Left lung (tissue), 4 donors: ENCODE measurements at regions not wholly inside any gene's neighbourhood (a gene's known extent, or its start where the extent isn't known, plus 50 kb on each side); places are given as distances from the start of the nearest gene placed in this dataset.
A peak's percentile ranks its signal among the peaks of the same experiment; 100 is the strongest.

ENCODE experiments used
- ATAC-seq: fragments of 200-7000 bp; cut with Tn5 transposase; one replicate; pipeline ENCODE4 v1.9.1; 2020; ENCODE audit warnings: moderate library complexity
- DNase-seq, 4 donors: peaks; one replicate each; pipeline ENCODE4 v3.0.0-alpha.2; 2013 to 2020
- H3K27ac ChIP-seq, 2 donors: fragments of 200-600 bp; sonication (generic) in 1 of 2; one replicate each; pipeline versions ENCODE4 v1.5.0 to v1.8.0; 2020 to 2021
- H3K27me3 ChIP-seq, 2 donors: fragments of 200-600 bp; sonication (generic) in 1 of 2; one replicate each; pipeline versions ENCODE4 v1.5.0 to v1.8.0; 2020 to 2021
- H3K36me3 ChIP-seq, 2 donors: fragments of 200-600 bp; sonication (generic) in 1 of 2; one replicate each; pipeline versions ENCODE4 v1.5.0 to v1.8.0; 2020 to 2021
- H3K4me1 ChIP-seq, 2 donors: fragments of 200-600 bp; one replicate each; pipeline ENCODE4 v1.8.0; 2021
- H3K4me3 ChIP-seq, 2 donors: fragments of 200-600 bp; sonication (generic) in 1 of 2; one replicate each; pipeline versions ENCODE4 v1.5.0 to v1.8.0; 2020 to 2021; ENCODE audit warnings: mild to moderate bottlenecking in 1 of 2
- H3K9me3 ChIP-seq, 2 donors: fragments of 200-600 bp; sonication (generic) in 1 of 2; one replicate each; pipeline versions ENCODE4 v1.5.0 to v1.8.0; 2020 to 2021
- intact Hi-C, 2 donors: fragments of 100-400 bp; cut with DNase I; formaldehyde crosslinking; loops; one replicate each; pipeline versions ENCODE4 v1.11.2 to v1.14.2; 2022
- TF ChIP-seq, protein P1 (sequence below), 2 donors: fragments of 200-600 bp; sonication (generic) in 1 of 2; IDR thresholded peaks; one replicate each; pipeline versions ENCODE4 v1.5.0 to v1.8.0; 2021; ENCODE audit warnings: antibody characterized with exemption in 2 of 2
- donor health status: DM: no; HTN: yes; CAD: no.
- donor health status: DM: no; HTN: no; CAD: no.

- H3K36me3 ChIP-seq, result no peaks in the 10 kb centered on the region
- no peaks in the 10 kb centered on the region for H3K27me3 ChIP-seq
- TF ChIP-seq, protein P1, sequence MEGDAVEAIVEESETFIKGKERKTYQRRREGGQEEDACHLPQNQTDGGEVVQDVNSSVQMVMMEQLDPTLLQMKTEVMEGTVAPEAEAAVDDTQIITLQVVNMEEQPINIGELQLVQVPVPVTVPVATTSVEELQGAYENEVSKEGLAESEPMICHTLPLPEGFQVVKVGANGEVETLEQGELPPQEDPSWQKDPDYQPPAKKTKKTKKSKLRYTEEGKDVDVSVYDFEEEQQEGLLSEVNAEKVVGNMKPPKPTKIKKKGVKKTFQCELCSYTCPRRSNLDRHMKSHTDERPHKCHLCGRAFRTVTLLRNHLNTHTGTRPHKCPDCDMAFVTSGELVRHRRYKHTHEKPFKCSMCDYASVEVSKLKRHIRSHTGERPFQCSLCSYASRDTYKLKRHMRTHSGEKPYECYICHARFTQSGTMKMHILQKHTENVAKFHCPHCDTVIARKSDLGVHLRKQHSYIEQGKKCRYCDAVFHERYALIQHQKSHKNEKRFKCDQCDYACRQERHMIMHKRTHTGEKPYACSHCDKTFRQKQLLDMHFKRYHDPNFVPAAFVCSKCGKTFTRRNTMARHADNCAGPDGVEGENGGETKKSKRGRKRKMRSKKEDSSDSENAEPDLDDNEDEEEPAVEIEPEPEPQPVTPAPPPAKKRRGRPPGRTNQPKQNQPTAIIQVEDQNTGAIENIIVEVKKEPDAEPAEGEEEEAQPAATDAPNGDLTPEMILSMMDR (IDR thresholded peaks at IDR 0.05), result no peak
- intact Hi-C loops, result no loop called here
- H3K27ac ChIP-seq, result no peak overlapping the region
- no peaks in the 10 kb centered on the region for H3K4me1 ChIP-seq
- ATAC-seq (no peak), DNase-seq (peak in 1 of 4 donors; percentile 33)
- peaks cover 0 to 20% of the 10 kb centered on the region in 2 donors for H3K9me3 ChIP-seq
- H3K4me3 ChIP-seq, result no peak overlapping the region
These were observed 858.2 kb upstream of the SOX9 start for GRCh38 chr17:71262586-71262985.

DNA sequence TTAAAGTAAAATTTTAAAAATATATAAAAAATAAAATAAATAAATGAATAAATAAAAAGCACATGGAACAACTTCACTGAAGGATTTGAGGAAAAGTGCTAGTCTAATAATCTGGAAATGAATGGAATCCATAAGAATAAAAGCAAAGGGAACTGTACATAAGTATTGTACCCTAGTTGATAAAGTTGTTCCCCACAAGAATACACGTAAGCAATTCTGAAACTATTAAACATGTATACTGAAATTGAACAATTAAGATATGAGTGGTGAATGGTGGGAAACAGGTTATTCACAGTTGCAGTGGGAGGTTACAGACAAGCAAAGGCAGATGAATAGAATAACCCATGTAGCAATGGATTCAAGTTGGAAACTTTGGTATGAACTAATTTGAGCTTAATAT, 853.2 kb upstream of the SOX9 start:
- intact Hi-C loops, result no loop called here
- Histone ChIP-seq H3K27ac (no peak overlapping the region), H3K9me3 (peaks cover 0 to 40% of the 10 kb centered on the region in 2 donors), H3K4me1 (no peaks in the 10 kb centered on the region), H3K4me3 (no peak overlapping the region), H3K27me3 (no peaks in the 10 kb centered on the region), H3K36me3 (no peaks in the 10 kb centered on the region)
- DNase-seq (no peak), ATAC-seq (no peak)
- TF ChIP-seq, protein P1 (IDR thresholded peaks at IDR 0.05), result no peak

DNA sequence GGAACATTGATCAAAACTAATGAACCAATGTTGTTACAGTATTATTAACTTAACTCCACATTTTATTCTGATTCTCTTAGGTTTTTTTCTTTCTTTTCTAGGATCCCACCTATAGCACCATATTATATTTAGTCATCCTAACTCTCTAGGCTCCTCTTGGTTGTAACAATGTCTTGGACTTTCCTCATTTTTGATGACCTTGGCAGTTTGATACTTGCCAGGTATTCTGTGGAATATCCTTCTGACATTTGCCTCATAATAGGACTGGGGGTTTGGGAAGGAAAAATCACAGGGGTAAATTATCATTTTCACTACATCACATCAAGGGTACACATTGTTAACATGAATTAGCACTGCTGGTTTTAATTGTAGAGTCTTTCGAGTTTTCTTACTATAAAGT, 851.6 kb upstream of the SOX9 start:
- Histone ChIP-seq H3K36me3 (no peaks in the 10 kb centered on the region), H3K9me3 (peaks cover 0 to 40% of the 10 kb centered on the region in 2 donors), H3K4me3 (no peak overlapping the region), H3K27ac (no peak overlapping the region), H3K4me1 (no peaks in the 10 kb centered on the region), H3K27me3 (no peaks in the 10 kb centered on the region)
- ATAC-seq (no peak), DNase-seq (no peak)
- intact Hi-C loops, result no loop called here
- TF ChIP-seq, protein P1 (IDR thresholded peaks at IDR 0.05), result no peak

DNA sequence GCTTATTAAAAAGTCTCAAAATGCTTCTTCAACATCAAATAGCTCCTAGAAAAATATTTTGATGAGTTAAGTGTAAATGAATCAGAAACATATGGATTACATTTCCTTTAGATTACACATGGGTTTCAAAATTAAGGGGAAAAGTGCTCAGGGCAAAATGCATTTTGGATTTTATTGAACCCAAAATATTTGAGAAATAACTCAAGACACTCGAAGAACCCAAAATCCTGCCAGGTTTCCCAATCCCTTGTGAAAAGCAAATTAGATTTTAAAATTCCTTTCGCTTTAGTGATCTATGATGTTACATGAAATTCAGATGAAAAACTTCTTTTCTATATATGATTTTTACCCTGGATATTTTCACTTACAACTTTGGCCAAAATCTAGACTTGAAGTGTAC, 847.4 kb upstream of the SOX9 start:
- no peak overlapping the region for H3K4me3 ChIP-seq
- no peak for ATAC-seq
- no peak for DNase-seq
- intact Hi-C loops, result no loop called here
- no peaks in the 10 kb centered on the region for H3K4me1 ChIP-seq
- no peaks in the 10 kb centered on the region for H3K36me3 ChIP-seq
- peaks cover 0 to 12% of the 10 kb centered on the region in 2 donors for H3K9me3 ChIP-seq
- H3K27me3 ChIP-seq, result no peaks in the 10 kb centered on the region
- TF ChIP-seq, protein P1 (IDR thresholded peaks at IDR 0.05), result no peak
- no peak overlapping the region for H3K27ac ChIP-seq

DNA sequence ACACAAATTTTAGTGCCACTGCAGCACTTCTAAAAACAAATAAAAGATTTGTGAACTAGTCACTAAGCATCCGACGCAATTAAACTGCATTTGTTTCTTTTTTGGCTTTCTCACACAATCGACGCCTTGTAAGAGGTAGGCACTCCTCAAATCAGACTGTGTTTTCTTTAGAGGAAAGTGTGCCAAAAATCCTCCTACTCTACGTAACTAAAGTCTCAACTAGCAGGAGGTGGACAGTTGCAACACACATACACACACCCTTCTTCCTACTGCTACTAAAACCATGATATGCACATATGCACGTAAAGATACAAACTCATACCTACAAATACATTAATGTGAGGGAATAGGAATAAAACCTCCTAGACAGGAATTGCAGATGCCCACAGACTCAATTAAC, 844.7 kb upstream of the SOX9 start:
- TF ChIP-seq, protein P1 (IDR thresholded peaks at IDR 0.05), result no peak
- peak in 1 of 4 donors; percentile 31 for DNase-seq
- Histone ChIP-seq H3K27ac (no peak overlapping the region), H3K9me3 (no peaks in the 10 kb centered on the region), H3K36me3 (no peaks in the 10 kb centered on the region), H3K27me3 (no peaks in the 10 kb centered on the region), H3K4me3 (no peak overlapping the region), H3K4me1 (no peaks in the 10 kb centered on the region)
- ATAC-seq, result peak; percentile 95
- intact Hi-C loops, result no loop called here
